Fibroblast of the aortic adventitia (primary cell): ENCODE measurements at regions not wholly inside any gene's neighbourhood (a gene's known extent, or its start where the extent isn't known, plus 50 kb on each side); places are given as distances from the start of the nearest gene placed in this dataset.
A peak's percentile ranks its signal among the peaks of the same experiment; 100 is the strongest.

Source experiments
- DNase-seq: peaks from one replicate; pipeline ENCODE4 v3.0.0-alpha.2; 2010; ENCODE audit warnings: low read depth
- H3K4me3 ChIP-seq: 2 replicates; pipeline ENCODE4 v1.5.1; 2011; ENCODE audit warnings: low read depth, mild to moderate bottlenecking, control low read depth, low read length, moderate library complexity
- TF ChIP-seq, protein P1 (sequence below): IDR thresholded peaks from 2 replicates; pipeline ENCODE4 v1.5.1; 2011; ENCODE audit warnings: mild to moderate bottlenecking, low read length, control low read depth, inconsistent platforms; ENCODE audit not compliant: insufficient read depth

- TF ChIP-seq, protein P1, sequence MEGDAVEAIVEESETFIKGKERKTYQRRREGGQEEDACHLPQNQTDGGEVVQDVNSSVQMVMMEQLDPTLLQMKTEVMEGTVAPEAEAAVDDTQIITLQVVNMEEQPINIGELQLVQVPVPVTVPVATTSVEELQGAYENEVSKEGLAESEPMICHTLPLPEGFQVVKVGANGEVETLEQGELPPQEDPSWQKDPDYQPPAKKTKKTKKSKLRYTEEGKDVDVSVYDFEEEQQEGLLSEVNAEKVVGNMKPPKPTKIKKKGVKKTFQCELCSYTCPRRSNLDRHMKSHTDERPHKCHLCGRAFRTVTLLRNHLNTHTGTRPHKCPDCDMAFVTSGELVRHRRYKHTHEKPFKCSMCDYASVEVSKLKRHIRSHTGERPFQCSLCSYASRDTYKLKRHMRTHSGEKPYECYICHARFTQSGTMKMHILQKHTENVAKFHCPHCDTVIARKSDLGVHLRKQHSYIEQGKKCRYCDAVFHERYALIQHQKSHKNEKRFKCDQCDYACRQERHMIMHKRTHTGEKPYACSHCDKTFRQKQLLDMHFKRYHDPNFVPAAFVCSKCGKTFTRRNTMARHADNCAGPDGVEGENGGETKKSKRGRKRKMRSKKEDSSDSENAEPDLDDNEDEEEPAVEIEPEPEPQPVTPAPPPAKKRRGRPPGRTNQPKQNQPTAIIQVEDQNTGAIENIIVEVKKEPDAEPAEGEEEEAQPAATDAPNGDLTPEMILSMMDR: no peak
- DNase-seq: no peak
- H3K4me3 ChIP-seq: no peak overlapping the region
Measured at GRCh38 chr7:83798489-83798888, 149.6 kb upstream of the SEMA3E start.

DNA sequence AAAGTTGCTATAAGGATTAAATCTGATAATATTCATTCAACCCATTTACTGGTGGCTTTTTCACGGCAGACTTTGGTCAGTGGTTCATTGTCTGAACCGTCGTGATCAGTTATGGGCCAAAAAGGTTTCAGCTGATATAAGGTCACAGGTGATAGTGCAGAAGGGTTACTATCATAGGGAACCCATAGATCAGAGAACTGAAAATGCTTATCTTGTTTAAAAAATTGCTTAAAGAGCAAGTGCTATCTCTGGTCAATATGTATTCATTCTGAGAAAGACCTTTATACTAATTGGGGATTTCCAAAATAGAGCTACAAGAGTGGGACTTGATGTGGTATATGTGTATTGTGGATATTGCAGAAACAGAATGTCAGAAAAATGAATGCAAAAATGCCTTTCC lies 147.8 kb upstream of the SEMA3E start:
- H3K4me3 ChIP-seq: no peak overlapping the region
- TF ChIP-seq, protein P1: no peak
- DNase-seq: no peak

DNA sequence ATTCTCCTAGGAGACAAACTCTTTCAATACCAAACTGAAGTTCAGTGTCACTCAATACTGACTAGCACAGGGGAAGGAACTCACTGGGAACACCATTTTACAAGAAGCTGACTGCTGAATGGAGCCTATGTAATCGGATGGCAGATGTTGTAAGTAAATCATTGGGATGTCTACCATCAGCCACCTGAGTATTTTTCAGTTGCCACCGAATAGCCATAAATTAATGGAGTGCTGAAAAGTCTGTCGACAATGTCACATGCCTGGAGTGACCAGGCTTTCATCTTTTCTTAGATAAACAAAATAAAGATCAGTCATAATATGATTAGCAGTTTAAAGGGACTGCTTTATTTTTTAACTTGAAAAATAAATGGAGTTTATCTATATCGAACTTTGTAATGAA lies 145.9 kb upstream of the SEMA3E start:
- TF ChIP-seq, protein P1: no peak
- DNase-seq: no peak
- no peak overlapping the region for H3K4me3 ChIP-seq

- TF ChIP-seq, protein P1: no peak
- no peak for DNase-seq
- H3K4me3 ChIP-seq: no peak overlapping the region
Measured at GRCh38 chr7:83793558-83793957, 144.6 kb upstream of the SEMA3E start.

DNA sequence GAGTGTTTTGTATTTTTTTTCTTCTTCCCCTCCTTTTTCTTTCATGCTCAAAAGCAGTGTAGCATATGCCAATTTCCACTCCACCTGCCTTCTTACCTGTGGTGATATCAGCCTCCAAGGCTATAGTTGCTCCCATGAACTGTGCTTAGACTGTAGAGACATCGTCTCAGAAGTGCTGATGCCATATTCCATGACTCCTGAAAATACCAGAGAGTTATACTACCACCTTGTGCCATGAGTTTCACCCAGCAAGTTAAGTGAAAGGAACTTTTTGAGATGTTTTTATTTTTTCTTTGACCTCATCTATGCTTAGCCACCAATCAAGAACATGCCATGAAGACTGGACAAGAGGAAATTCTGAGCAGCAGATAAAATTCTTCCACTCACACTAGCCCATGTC lies 142.8 kb upstream of the SEMA3E start:
- H3K4me3 ChIP-seq: no peak overlapping the region
- DNase-seq: no peak
- TF ChIP-seq, protein P1: no peak

DNA sequence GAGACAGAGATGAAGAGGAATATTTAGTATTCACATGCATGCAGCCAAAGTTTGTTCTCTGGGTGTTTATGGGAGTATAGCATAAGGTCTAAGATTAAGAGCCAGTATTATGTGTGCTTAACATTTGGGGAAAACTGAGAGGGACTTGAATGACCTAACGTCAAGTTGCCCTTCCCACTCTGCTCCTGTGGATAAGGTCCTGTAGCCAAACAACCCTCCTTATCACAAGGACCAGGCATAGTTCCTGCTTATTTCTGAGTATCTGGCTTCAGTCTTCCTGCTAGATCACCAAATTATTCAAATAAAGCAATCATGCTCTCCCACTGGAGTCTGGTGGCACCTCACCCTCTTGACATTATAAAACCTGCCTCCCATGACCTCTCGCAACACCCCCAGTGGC lies 137.9 kb upstream of the SEMA3E start:
- DNase-seq: no peak
- H3K4me3 ChIP-seq: no peak overlapping the region
- TF ChIP-seq, protein P1: no peak

GRCh38 chr7:83782628-83783027 lies 133.7 kb upstream of the SEMA3E start:
- TF ChIP-seq, protein P1: no peak
- no peak overlapping the region for H3K4me3 ChIP-seq
- peak; percentile 20 for DNase-seq
